ENCODE measurements at regions not wholly inside any gene's neighbourhood (a gene's known extent, or its start where the extent isn't known, plus 50 kb on each side); places are given as distances from the start of the nearest gene placed in this dataset.

GRCh38 chr3:176799675-176800074 lies 397.6 kb downstream of the TBL1XR1 start:
- no peak for TF ChIP-seq GABPA (IDR thresholded peaks at IDR 0.05; ENCODE audit: low read depth)
- no peak for TF ChIP-seq POLR2AphosphoS5 (IDR thresholded peaks at IDR 0.05; ENCODE audit: low read depth)
- TF ChIP-seq, protein P1, sequence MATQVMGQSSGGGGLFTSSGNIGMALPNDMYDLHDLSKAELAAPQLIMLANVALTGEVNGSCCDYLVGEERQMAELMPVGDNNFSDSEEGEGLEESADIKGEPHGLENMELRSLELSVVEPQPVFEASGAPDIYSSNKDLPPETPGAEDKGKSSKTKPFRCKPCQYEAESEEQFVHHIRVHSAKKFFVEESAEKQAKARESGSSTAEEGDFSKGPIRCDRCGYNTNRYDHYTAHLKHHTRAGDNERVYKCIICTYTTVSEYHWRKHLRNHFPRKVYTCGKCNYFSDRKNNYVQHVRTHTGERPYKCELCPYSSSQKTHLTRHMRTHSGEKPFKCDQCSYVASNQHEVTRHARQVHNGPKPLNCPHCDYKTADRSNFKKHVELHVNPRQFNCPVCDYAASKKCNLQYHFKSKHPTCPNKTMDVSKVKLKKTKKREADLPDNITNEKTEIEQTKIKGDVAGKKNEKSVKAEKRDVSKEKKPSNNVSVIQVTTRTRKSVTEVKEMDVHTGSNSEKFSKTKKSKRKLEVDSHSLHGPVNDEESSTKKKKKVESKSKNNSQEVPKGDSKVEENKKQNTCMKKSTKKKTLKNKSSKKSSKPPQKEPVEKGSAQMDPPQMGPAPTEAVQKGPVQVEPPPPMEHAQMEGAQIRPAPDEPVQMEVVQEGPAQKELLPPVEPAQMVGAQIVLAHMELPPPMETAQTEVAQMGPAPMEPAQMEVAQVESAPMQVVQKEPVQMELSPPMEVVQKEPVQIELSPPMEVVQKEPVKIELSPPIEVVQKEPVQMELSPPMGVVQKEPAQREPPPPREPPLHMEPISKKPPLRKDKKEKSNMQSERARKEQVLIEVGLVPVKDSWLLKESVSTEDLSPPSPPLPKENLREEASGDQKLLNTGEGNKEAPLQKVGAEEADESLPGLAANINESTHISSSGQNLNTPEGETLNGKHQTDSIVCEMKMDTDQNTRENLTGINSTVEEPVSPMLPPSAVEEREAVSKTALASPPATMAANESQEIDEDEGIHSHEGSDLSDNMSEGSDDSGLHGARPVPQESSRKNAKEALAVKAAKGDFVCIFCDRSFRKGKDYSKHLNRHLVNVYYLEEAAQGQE (IDR thresholded peaks at IDR 0.05; ENCODE audit: insufficient replicate concordance, low read depth) = no peak
- TF ChIP-seq, protein P2, sequence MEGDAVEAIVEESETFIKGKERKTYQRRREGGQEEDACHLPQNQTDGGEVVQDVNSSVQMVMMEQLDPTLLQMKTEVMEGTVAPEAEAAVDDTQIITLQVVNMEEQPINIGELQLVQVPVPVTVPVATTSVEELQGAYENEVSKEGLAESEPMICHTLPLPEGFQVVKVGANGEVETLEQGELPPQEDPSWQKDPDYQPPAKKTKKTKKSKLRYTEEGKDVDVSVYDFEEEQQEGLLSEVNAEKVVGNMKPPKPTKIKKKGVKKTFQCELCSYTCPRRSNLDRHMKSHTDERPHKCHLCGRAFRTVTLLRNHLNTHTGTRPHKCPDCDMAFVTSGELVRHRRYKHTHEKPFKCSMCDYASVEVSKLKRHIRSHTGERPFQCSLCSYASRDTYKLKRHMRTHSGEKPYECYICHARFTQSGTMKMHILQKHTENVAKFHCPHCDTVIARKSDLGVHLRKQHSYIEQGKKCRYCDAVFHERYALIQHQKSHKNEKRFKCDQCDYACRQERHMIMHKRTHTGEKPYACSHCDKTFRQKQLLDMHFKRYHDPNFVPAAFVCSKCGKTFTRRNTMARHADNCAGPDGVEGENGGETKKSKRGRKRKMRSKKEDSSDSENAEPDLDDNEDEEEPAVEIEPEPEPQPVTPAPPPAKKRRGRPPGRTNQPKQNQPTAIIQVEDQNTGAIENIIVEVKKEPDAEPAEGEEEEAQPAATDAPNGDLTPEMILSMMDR (IDR thresholded peaks at IDR 0.05; ENCODE audit: insufficient read depth, low read length) = no peak
- no peak for TF ChIP-seq SPI1 (IDR thresholded peaks at IDR 0.05; ENCODE audit: borderline replicate concordance, low read depth)
- no peaks in the 10 kb centered on the region for H3K27me3 ChIP-seq (ENCODE audit: insufficient read depth, poor library complexity, severe bottlenecking)
- DNase-seq (ENCODE audit: low read depth in 1 of 2, low spot score in 1 of 2) = no peak
- no peak overlapping the region for H3K27ac ChIP-seq (replicated peaks)
- H3K4me3 ChIP-seq (replicated peaks; ENCODE audit: insufficient read depth, low read length) = no peak overlapping the region

DNA sequence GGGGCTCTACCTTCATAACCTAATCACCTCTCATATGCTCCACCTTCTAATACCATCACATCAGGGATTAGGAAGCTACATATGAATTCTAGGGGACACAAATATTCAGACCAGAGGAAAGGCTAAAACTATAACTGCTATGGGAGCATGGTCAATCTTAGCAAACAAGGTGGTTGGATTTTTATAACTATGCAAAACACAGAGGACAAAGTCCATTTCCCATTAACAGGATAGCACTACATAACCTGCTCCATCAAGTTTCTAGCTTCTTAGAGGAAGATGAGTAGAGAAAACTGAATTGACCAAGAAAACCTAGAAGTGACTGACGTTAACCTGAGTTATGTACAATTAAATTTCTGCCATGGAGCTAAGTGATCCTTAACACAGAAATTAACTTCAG lies 398.6 kb downstream of the TBL1XR1 start:
- DNase-seq (ENCODE audit: low read depth in 1 of 2, low spot score in 1 of 2) = no peak
- TF ChIP-seq POLR2AphosphoS5 (IDR thresholded peaks at IDR 0.05; ENCODE audit: low read depth) = no peak
- no peak for TF ChIP-seq GABPA (IDR thresholded peaks at IDR 0.05; ENCODE audit: low read depth)
- no peak for TF ChIP-seq SPI1 (IDR thresholded peaks at IDR 0.05; ENCODE audit: borderline replicate concordance, low read depth)
- TF ChIP-seq, protein P2 (IDR thresholded peaks at IDR 0.05; ENCODE audit: insufficient read depth, low read length) = no peak
- TF ChIP-seq, protein P1 (IDR thresholded peaks at IDR 0.05; ENCODE audit: insufficient replicate concordance, low read depth) = no peak
- H3K27me3 ChIP-seq (ENCODE audit: insufficient read depth, poor library complexity, severe bottlenecking) = no peaks in the 10 kb centered on the region
- no peak overlapping the region for H3K4me3 ChIP-seq (replicated peaks; ENCODE audit: insufficient read depth, low read length)
- no peak overlapping the region for H3K27ac ChIP-seq (replicated peaks)

- no peak for DNase-seq (ENCODE audit: low read depth in 1 of 2, low spot score in 1 of 2)
- TF ChIP-seq SPI1 (IDR thresholded peaks at IDR 0.05; ENCODE audit: borderline replicate concordance, low read depth) (no peak), GABPA (IDR thresholded peaks at IDR 0.05; ENCODE audit: low read depth) (no peak), POLR2AphosphoS5 (IDR thresholded peaks at IDR 0.05; ENCODE audit: low read depth) (no peak)
- TF ChIP-seq, protein P2 (IDR thresholded peaks at IDR 0.05; ENCODE audit: insufficient read depth, low read length) = no peak
- TF ChIP-seq, protein P1 (IDR thresholded peaks at IDR 0.05; ENCODE audit: insufficient replicate concordance, low read depth) = no peak
- Histone ChIP-seq H3K27ac (replicated peaks) (no peak overlapping the region), H3K4me3 (replicated peaks; ENCODE audit: insufficient read depth, low read length) (no peak overlapping the region), H3K27me3 (ENCODE audit: insufficient read depth, poor library complexity, severe bottlenecking) (no peaks in the 10 kb centered on the region)
These were observed 400.9 kb downstream of the TBL1XR1 start for GRCh38 chr3:176796371-176796770.
